Glutamatergic neuron (in vitro differentiated cells): ENCODE measurements at regions not wholly inside any gene's neighbourhood (a gene's known extent, or its start where the extent isn't known, plus 50 kb on each side); places are given as distances from the start of the nearest gene placed in this dataset.

ENCODE experiments used
- DNase-seq: peaks from one replicate; pipeline ENCODE4 v3.0.0; 2022
- H3K27ac Mint-ChIP-seq: one replicate; pipeline ENCODE4 v1.8.0; 2020; ENCODE audit warnings: mild to moderate bottlenecking, mixed read lengths, inconsistent platforms; ENCODE audit not compliant: unreplicated experiment
- H3K27me3 Mint-ChIP-seq: one replicate; pipeline ENCODE4 v1.8.0; 2020; ENCODE audit warnings: mild to moderate bottlenecking, moderate library complexity, mixed read lengths, inconsistent platforms; ENCODE audit not compliant: unreplicated experiment
- H3K36me3 Mint-ChIP-seq: one replicate; pipeline ENCODE4 v1.8.0; 2020; ENCODE audit warnings: mild to moderate bottlenecking, mixed read lengths, inconsistent platforms; ENCODE audit not compliant: unreplicated experiment
- H3K4me1 Mint-ChIP-seq: one replicate; pipeline ENCODE4 v1.8.0; 2020; ENCODE audit warnings: mild to moderate bottlenecking, low read depth, mixed read lengths, inconsistent platforms; ENCODE audit not compliant: unreplicated experiment
- H3K4me3 Mint-ChIP-seq: one replicate; pipeline ENCODE4 v1.8.0; 2020; ENCODE audit warnings: mild to moderate bottlenecking, mixed read lengths, inconsistent platforms; ENCODE audit not compliant: unreplicated experiment
- H3K9me3 Mint-ChIP-seq: one replicate; pipeline ENCODE4 v1.8.0; 2020; ENCODE audit warnings: mild to moderate bottlenecking, moderate library complexity, mixed read lengths, inconsistent platforms; ENCODE audit not compliant: unreplicated experiment
- CTCF ChIP-seq: fragments of 200-600 bp; sonication (generic); IDR thresholded peaks from one replicate; pipeline ENCODE4 v1.5.0; 2021; ENCODE audit not compliant: partially characterized antibody, unreplicated experiment

GRCh38 chr19:32178401-32178800 lies 167.0 kb upstream of the ZNF507 start:
- peaks cover 2% of the 10 kb centered on the region for H3K9me3 Mint-ChIP-seq
- H3K27me3 Mint-ChIP-seq, result peaks cover 2% of the 10 kb centered on the region
- no peak for DNase-seq
- no peaks in the 10 kb centered on the region for H3K4me1 Mint-ChIP-seq
- no peak overlapping the region for H3K4me3 Mint-ChIP-seq
- no peaks in the 10 kb centered on the region for H3K36me3 Mint-ChIP-seq
- no peak for TF ChIP-seq CTCF
- H3K27ac Mint-ChIP-seq, result no peak overlapping the region

GRCh38 chr19:32178956-32179355 lies 166.5 kb upstream of the ZNF507 start:
- no peak for DNase-seq
- Mint-ChIP-seq H3K27me3 (peaks cover 2% of the 10 kb centered on the region), H3K27ac (no peak overlapping the region), H3K9me3 (peaks cover 2% of the 10 kb centered on the region), H3K4me3 (no peak overlapping the region), H3K36me3 (no peaks in the 10 kb centered on the region), H3K4me1 (no peaks in the 10 kb centered on the region)
- TF ChIP-seq CTCF, result no peak

GRCh38 chr19:32181216-32181920 lies 164.0 kb upstream of the ZNF507 start:
- H3K27me3 Mint-ChIP-seq, result peaks cover 2% of the 10 kb centered on the region
- H3K4me1 Mint-ChIP-seq, result no peaks in the 10 kb centered on the region
- TF ChIP-seq CTCF, result no peak
- peaks cover 3% of the 10 kb centered on the region for H3K9me3 Mint-ChIP-seq
- H3K4me3 Mint-ChIP-seq, result no peak overlapping the region
- no peaks in the 10 kb centered on the region for H3K36me3 Mint-ChIP-seq
- H3K27ac Mint-ChIP-seq, result no peak overlapping the region
- no peak for DNase-seq

- Mint-ChIP-seq H3K4me1 (no peaks in the 10 kb centered on the region), H3K27me3 (peaks cover 2% of the 10 kb centered on the region), H3K9me3 (peaks cover 2% of the 10 kb centered on the region), H3K4me3 (no peak overlapping the region), H3K36me3 (no peaks in the 10 kb centered on the region), H3K27ac (no peak overlapping the region)
- no peak for DNase-seq
- no peak for TF ChIP-seq CTCF
These were observed 158.7 kb upstream of the ZNF507 start for GRCh38 chr19:32186542-32187330.

GRCh38 chr19:32188921-32189320 lies 156.5 kb upstream of the ZNF507 start:
- Mint-ChIP-seq H3K4me3 (no peak overlapping the region), H3K27me3 (peaks cover 2% of the 10 kb centered on the region), H3K27ac (no peak overlapping the region), H3K36me3 (peaks cover 5% of the 10 kb centered on the region), H3K4me1 (no peaks in the 10 kb centered on the region), H3K9me3 (peaks cover 2% of the 10 kb centered on the region)
- no peak for DNase-seq
- TF ChIP-seq CTCF, result no peak
